ENCODE measurements at regions not wholly inside any gene's neighbourhood (a gene's known extent, or its start where the extent isn't known, plus 50 kb on each side); places are given as distances from the start of the nearest gene placed in this dataset.

DNA sequence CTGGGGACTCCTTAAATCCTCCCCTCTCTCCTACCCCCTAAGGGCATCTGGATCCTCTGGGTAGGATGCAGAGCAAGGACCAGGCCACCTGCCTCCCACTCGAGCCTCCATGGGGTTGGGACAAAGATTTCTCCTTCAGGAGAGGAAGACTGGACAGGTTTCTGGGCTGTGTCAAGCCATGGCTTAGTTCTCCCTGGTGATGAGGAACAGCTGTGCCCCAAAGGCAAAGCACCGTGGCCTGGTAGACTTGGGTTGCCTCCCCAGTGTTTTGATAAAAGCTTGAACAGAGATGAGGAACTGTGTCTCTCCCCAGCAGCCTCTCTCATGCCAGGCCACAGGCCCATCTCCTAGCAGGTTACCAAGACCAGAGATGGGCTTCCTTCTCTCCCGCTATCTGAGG lies 238.3 kb downstream of the WDR11 start:
- Histone ChIP-seq H3K4me3 (ENCODE audit: low read depth, low read length) (no peak overlapping the region), H3K27me3 (ENCODE audit: control insufficient read depth, insufficient read depth, low read length) (peaks cover 7% of the 10 kb centered on the region), H3K36me3 (ENCODE audit: control insufficient read depth, insufficient read depth, low read length) (no peaks in the 10 kb centered on the region)
- DNase-seq (ENCODE audit: low read depth) = no peak
- TF ChIP-seq CTCF (IDR thresholded peaks at IDR 0.05; ENCODE audit: insufficient read depth, low read length, poor library complexity, severe bottlenecking) = no peak

- Histone ChIP-seq H3K27me3 (ENCODE audit: control insufficient read depth, insufficient read depth, low read length) (no peaks in the 10 kb centered on the region), H3K4me3 (ENCODE audit: low read depth, low read length) (no peak overlapping the region), H3K36me3 (ENCODE audit: control insufficient read depth, insufficient read depth, low read length) (no peaks in the 10 kb centered on the region)
- no peak for DNase-seq (ENCODE audit: low read depth)
- TF ChIP-seq CTCF (IDR thresholded peaks at IDR 0.05; ENCODE audit: insufficient read depth, low read length, poor library complexity, severe bottlenecking) = no peak
Measured at GRCh38 chr10:121091961-121092719, 241.0 kb downstream of the WDR11 start.

DNA sequence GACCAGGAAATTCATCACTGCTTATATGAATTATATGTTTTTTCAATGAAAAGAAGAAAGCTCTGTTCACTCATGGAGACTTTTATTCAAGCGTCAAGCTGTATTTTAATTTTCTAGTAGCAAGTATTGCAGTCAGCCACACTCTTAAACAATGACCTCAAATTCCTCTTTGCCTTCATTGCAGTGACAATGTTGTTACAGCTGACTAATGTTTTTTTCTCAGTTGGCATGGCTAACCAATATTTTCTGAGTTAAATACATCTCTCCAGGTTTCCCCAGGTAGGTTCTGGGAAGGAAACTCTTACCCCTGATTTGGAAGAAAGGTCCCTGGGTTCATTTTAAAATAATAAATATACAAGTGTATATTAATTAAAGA lies 241.5 kb downstream of the WDR11 start:
- no peak overlapping the region for H3K4me3 ChIP-seq (ENCODE audit: low read depth, low read length)
- no peaks in the 10 kb centered on the region for H3K27me3 ChIP-seq (ENCODE audit: control insufficient read depth, insufficient read depth, low read length)
- no peaks in the 10 kb centered on the region for H3K36me3 ChIP-seq (ENCODE audit: control insufficient read depth, insufficient read depth, low read length)
- TF ChIP-seq CTCF (IDR thresholded peaks at IDR 0.05; ENCODE audit: insufficient read depth, low read length, poor library complexity, severe bottlenecking) = no peak
- no peak for DNase-seq (ENCODE audit: low read depth)

DNA sequence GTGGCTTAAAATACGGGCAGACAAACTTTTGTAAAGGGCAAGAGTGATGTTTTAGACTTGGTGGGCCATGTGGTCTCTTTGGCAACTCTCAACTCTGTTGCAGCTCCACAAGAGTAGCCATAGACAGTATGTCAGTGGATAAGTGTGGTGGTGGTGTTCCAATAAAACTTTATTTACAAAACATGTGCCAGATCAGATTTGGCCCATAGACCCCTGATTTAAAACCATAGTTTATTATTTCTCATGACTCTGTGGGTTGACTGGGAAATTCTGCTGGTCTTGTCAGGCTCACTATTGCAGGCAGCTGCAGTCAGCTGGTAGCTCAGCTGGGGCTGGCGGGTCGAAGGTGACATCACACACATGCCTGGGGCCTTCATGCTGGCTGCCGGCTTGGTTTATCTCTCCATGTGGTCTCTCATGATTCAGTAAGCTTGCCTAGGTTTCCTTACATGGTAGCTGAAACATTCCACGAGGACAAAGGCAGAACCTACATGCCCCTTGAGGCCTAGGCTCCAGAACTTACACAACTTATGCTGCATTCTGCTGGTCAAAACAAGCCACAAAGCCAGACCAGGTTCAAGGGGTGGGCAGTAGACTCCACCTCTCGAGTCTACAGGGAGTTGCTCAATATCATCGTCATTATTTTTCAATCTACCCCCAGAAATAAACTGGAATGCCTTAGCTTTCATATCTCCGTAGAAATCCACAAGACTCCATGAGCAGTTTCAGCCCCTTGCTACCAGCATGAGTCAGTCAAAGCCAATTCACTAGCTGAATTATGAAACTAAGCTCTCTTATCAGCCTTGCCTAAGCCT lies 245.7 kb downstream of the WDR11 start:
- H3K36me3 ChIP-seq (ENCODE audit: control insufficient read depth, insufficient read depth, low read length) = no peaks in the 10 kb centered on the region
- no peak for DNase-seq (ENCODE audit: low read depth)
- H3K27me3 ChIP-seq (ENCODE audit: control insufficient read depth, insufficient read depth, low read length) = no peaks in the 10 kb centered on the region
- no peak for TF ChIP-seq CTCF (IDR thresholded peaks at IDR 0.05; ENCODE audit: insufficient read depth, low read length, poor library complexity, severe bottlenecking)
- no peak overlapping the region for H3K4me3 ChIP-seq (ENCODE audit: low read depth, low read length)

- no peak for TF ChIP-seq CTCF (IDR thresholded peaks at IDR 0.05; ENCODE audit: insufficient read depth, low read length, poor library complexity, severe bottlenecking)
- Histone ChIP-seq H3K27me3 (ENCODE audit: control insufficient read depth, insufficient read depth, low read length) (no peaks in the 10 kb centered on the region), H3K36me3 (ENCODE audit: control insufficient read depth, insufficient read depth, low read length) (no peaks in the 10 kb centered on the region), H3K4me3 (ENCODE audit: low read depth, low read length) (no peak overlapping the region)
- DNase-seq (ENCODE audit: low read depth) = no peak
Measured at GRCh38 chr10:121098211-121098610, 247.0 kb downstream of the WDR11 start.

Data from kidney epithelial cell (primary cell).